ENCODE measurements at regions not wholly inside any gene's neighbourhood (a gene's known extent, or its start where the extent isn't known, plus 50 kb on each side); places are given as distances from the start of the nearest gene placed in this dataset.
"Not testable (repeated sequence)": the region's sequence is repeated elsewhere in the genome, so short reads cannot be mapped to it uniquely, and the experiment has no call there.

DNA sequence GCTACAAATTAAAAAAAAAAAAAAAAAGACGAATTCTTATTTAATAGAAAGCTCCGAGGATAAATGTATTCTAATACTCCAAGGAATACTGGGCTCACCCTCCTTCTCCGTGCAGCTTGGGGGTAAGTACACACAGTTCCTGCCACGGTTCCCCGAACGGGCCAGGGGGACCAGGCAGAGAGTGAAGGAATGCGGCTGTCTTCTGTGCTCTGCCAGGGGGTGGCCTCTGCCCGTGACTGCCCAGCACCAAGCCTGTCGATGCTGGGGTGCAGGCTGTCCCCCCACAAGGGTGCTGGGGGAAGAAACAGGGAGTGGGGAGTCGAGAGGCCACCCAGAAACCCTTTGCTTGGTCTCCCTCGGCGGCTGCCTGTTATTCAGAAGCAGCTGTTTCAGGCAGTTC is 410.1 kb upstream of the IRX1 start:
- DNase-seq: no peak

DNA sequence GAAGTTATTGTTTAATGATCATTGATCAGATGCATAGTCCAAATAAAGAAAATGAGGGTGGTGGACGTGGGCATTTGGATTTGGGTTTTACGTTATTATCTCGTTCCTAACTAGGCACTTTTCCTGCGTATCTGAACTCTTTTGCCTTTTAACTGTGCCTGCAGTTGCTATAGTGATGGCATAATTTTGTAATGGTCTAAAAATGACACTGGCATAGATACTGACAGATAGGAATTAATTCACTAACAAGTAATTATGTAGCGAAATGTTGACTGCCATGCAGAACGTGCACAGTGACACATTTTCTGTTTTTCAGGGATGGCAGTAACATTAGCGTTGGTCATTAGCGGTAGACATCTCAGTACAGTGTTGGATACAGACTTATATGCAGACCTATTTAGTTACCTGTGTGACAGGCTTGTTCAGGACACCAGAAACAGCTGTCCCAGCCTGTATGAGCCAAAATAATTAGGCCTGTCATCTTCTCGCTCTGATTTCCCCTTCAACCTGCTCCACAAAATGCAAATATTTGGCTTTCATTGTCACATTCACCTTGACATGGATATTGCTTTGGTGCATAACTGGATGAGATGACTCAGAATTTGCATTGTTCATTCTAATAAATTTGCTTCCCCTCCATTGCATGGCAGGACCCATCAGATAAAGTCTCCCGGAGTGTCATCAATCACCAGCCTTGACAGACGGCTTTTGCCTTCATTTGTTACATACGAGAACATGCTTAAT is 413.3 kb upstream of the IRX1 start:
- DNase-seq: no peak

DNA sequence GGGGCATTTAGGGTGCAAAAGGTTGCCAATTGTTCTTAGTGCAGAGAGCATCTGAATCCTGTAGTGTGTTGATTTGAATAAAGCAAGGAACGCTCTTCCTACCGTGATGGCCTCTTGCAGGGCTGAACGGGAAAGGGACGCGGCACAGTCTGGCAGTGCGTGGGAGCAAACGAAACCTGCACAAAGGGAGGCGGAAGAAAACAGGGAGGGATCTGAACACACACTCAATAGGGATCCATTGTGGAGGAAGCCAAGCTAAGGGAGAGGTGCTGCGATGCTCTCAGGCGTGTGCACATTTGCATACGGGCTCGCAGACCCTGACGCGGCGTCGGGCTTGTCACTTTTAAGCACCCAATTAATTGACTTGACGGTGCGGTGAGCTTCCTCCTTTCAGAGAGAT is 414.0 kb upstream of the IRX1 start:
- DNase-seq: no peak

DNA sequence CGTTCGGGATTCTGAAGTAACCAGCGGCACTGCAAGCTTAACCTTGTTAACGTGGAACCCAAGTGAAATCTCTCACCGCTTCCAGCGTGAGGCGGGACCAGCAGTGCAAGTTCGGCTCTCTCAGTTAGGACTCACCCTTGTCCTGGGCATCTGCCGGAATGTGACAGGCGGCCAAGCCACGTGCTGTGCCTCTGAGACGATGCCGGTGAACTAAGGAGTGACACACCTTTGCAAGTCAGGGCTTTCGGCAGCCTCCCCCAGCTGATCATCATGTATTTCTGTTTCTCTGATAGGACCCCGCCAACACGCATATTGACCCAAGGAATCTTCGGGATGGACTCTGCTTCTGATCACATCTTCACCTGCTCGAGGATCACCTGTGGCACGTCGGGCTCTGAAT is 415.0 kb upstream of the IRX1 start:
- no peak for DNase-seq

DNA sequence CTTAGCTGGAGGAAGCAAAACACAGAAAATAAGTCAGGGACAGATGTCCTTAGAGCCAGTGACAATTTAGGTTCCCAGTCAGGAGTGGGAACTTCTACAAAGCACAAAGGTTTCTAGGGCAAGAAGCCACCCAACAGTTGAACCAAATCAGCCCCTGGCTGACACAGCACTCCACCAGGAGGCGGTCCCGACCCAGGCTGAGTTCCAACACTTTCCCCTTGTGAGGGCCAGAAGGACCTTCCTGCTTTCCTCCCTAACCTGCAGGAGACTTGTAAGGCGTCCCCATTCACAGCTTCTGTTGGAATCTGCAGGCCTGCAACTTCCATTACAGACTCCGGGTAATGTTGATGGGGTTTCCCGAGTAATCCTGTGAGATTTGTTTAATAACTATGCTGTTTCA is 416.4 kb upstream of the IRX1 start:
- DNase-seq: no peak

- no peak for DNase-seq
Measured at GRCh38 chr5:3177338-3177737, 418.3 kb upstream of the IRX1 start.

DNA sequence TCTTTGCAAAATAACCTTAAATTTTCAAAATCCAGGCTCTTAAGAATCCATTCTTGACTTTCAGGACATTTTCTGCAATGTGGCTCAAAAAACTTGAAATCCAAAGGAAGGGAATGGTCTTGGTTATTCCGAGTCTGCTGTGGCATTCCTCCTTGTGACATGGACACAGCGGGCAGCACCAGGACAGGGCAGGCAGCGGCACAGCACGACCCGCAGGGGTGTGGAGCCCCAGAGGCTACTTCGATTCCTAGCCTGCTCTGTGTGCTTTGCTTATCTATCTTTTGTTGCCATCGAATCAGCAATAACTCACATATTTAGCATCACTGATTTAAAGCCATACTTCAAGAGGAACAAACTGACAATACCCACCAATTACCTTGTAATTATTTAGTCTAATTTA is 420.2 kb upstream of the IRX1 start:
- no peak for DNase-seq

DNA sequence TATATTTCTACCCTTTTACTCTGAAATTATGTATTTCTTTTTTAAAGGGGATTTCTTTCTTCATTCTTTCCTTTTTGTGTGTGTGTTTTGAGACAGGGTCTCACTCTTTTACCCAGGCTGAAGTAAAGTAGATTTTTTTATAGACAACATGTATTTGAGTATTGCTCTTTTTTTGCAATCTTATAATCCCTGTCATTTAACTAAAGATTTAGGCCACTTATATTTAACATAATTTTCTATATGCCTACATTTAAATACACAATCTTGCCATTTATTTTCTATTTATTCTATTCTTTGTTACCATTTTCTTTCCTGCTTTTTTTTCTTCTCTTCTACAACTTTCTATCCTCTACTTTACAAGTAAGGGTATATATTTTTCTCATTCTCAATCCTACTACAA is 416.0 kb upstream of the IRX2 start:
- no peak for DNase-seq

DNA sequence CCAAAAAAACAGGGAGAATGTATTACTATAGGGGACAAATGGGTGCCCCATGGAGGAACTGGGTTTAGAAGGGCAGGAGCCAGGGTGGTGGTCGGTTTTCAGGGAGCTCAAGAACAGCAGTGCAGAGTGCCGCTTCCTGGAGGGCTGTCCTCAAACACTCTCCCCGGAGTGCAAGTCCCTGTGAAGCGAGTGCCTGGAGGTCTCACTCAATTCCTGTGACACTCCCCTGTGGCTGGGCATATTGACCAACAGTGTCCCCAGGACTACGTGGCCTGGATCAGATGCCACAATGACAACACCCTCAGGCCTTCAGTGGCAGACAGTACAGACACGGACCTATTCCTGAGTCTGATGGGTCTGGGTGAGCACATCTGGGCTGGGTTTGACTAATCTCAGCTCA is 412.1 kb upstream of the IRX2 start:
- DNase-seq: no peak

DNA sequence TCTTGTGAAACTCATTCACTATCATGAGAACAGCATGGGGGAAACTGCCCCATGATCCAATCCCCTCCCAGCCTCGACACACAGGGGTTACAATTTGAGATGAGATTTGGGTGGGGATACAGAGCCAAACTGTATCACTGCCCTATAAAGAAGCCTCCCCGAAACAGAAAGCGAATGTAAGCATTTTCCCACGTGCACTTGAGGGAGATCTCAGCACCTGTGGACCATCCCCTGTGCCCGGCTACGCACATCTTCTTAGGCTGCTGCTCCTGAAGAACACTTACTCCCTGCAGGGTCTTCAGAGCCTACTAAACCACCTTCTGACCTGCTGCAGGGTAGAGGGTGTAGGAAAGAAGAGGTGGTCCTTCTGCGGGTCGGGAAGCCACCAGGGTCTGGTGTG is 410.2 kb upstream of the IRX2 start:
- no peak for DNase-seq

DNA sequence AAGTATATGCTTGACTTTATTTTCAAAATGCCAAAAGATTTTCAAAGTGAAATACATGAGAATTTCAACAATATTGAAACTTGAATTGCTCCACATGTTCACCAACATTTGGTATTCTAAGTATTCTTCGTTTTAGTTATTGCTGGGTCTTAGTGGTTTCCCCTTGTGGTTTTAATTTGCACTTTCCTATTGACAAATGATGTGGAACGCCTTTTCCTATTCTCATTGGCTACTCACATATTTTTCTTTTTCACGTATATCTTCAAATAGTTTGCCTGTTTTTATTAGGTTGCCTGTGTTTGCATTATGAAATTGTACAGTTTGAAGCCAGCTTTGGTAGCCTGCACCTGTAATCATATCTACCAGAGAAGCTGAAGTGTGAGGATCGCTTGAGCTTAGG is 405.7 kb upstream of the IRX2 start:
- no peak for DNase-seq

GRCh38 chr5:3155717-3156116 is 404.2 kb upstream of the IRX2 start:
- DNase-seq: no peak

DNA sequence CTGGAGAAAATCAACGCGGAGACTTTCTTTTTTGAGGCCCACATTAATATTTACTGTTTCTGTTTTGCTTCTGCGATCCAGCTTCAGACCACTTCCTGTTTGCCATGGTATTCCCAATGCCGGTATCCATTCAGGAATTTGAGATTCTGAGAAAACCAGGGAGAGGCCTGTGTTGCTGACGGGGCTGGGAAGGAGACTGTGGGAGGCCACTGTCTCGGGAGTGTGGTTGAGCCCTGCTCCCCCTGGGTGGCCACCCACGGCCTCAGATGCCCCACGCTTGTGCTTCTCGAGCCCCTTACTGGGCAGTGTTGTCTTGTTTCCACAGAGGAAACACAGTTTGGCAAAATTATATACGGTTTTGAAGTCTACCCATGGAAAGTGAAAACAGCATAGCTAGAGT is 403.6 kb upstream of the IRX2 start:
- DNase-seq: no peak

DNA sequence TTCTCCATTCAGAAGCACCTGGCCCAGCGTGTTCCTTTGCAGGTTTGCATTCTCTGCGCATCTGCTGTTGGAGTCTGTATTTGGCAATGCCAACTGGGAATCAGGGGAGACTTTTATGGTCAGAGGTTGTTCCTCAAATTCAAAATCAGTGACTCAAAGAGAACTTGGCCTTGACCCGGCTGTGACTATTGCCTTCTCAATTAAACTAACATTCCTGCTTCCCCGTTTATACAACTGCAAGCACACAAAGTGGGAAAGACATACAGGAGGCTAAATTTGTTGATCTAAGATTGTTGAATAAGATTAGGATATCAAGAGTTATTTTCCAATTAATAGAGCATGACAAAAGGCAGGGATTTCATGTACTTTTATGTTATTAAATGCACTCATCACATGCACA is 402.4 kb upstream of the IRX2 start:
- DNase-seq: no peak

DNA sequence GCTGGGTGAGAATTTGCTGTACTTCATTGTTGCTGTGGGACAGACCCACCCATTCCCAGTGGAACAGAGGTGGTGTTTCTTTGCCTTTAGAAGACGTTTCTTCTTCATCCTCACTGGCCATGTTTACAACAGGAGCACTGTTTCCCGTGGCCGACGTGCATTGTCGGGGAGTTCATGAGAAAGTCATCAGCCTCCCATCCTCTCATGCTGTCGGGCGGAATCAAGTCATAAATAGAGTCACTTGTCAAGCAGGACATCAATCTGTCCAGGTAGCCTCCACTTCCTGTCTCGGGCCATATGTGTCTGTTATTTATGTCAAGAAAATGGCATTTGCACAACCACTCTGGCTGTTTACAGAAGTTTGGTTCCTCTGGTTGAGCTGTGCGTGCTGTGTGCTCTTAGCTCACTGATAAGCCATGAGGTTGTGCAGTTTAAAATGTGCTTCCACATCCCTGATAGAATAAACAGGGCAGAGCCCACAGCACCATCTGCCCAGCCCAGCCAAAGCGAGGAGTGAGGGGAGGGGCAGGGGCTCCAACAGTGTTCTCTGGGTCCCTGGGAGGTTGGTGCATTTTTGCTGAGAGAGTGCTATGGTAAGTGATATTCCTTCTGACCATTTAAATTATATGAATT is 401.9 kb upstream of the IRX2 start:
- DNase-seq: no peak

DNA sequence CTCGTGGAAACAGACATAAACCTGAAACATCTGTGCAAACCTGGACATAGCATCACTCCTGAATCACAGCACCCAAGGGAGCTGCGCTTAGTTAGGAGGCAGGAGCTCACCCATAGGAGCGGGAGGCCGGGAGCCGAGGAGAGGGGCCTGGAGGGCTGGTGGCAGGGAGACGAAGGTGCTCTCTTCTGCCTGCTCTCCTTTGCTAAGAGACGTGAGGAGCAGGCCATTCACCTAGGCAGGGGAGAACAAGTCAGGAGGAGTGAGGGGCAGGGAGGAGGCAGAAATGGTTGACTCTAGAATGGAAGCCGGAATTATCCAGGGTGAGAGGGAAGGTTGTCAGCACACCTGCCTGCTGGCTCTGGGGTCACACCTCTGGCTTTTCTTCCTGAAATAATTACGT is 398.4 kb upstream of the IRX2 start:
- DNase-seq: no peak

DNA sequence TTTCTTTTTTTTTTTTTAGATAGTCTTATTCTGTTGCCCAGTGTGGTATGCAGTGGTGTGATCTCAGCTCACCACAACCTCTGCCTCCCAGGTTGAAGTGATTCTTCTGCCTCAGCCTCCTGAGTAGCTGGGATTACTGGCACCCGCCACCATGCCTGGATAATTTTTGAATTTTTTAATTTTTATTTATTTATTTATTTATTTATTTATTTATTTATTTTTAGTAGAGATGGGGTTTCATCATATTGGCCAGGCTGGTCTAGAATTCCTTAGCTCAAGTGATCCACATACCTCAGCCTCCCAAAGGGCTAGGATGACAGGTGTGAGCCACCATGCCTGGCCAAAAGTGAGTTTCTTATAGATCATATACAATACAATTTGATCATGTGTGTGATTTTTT is 395.9 kb upstream of the IRX2 start:
- not testable (repeated sequence) for DNase-seq

DNA sequence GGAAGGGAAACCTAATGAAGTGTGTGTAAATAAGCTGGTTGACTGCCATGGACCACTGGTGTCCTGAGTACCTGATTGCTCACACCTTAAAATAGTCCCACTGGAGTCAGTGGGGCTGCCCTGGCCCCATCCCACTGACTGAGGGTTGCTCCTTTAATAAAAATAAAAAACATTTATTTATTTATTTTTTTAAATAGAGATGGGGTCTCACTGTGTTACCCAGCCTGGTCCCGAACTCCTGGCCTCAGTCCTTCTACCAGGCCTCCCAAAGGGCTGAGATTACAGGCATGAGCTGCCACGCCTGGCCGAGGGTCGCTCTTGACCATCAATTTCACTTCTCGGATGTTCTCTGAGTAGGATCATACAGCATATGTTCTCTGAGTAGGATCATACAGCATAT is 394.2 kb upstream of the IRX2 start:
- DNase-seq: no peak

DNA sequence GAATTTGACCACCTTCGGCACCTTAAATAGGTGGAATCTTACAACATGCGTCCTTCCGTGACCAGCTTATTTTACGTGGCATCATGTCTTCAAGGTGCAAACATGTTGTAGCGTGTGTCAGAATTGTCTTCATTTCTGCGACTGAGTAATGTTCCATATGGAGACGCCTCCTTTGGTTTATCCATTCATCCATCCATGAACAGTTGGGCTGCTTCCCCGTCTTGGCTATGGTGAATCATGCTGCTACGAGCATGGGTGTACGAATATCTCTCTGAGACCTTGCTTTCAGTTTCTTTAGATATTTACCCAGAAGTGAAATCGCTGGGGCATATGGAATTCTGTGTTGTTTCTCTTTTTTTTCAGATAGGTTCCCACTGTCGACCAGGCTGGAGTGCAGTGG is 391.9 kb upstream of the IRX2 start:
- no peak for DNase-seq

DNA sequence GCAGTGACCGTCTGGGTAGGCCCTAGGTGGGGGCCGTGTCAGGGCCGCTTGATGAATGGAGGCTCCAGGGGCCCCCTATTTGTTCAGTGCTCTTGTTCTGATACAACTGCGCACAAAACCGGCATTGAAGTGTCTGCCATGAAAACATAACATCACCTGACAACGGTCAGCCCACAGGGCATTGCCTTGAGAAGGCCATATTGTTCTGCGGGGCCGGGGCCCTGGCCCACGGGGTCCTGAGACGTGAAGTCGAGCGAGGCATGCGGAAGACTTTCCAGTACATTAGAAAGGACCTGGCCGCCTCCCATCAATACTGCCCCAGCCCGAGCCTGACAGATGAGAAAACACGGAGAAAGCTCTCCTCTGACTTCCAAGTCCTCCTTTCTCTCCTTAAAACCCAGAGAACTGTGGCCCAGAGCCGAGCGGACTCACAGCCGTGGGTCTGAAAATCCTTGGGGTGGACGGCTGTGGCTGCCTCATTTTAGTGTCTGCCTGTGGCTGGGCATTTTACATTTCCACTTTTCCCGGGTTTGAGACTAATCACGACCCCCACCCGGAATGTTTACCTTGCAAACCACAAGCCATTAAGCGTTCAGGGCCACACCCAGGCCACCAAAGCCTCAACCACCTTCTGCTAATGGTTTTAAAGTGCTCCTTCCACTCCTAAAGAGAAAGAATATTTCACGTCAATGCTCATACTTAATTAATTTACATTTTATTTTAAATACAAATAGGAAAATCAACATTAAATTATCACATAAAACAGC is 391.0 kb upstream of the IRX2 start:
- no peak for DNase-seq

DNA sequence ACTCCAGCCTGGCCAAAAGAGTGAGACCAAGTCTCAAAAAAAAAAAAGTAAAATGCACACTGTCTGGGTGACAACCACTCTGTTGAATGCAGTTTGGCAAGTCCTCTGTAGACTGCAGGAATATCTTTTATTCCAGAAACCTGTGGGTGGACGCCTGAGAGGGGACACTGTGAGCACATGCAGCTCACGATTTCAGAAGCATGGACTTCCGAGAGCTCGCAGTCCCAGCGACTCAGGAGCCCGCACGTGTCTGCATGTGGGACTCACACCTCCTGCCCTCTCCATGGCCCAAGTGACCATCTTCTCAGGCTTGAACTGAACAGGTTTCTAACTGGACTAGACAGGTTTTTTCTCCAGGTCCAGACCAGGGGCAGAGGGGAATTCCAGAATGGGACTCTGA is 388.6 kb upstream of the IRX2 start:
- no peak for DNase-seq

- no peak for DNase-seq
Measured at GRCh38 chr5:3139499-3139931, 388.0 kb upstream of the IRX2 start.

- DNase-seq: no peak
Measured at GRCh38 chr5:3131161-3131560, 379.7 kb upstream of the IRX2 start.

- no peak for DNase-seq
Measured at GRCh38 chr5:3129252-3129651, 377.8 kb upstream of the IRX2 start.
